ENCODE measurements at regions not wholly inside any gene's neighbourhood (a gene's known extent, or its start where the extent isn't known, plus 50 kb on each side); places are given as distances from the start of the nearest gene placed in this dataset.

DNA sequence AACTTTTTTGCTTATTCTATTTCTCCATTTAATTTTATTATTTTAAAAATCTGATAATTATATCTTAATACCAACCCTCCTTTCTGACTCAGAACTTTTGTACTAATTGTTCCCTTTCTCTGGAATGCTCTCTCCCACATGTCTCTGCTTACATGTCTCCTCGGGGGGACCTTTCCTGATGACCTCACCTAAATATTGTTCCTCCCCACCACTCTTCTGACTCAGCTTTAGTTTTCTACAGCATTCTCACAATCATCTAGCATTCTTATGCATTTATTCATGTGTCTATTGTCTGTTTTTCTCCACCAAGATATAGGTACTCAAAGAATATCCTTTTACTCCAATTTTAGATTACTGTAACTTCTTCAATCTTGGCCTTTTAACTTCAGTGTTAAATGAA is 128.7 kb downstream of the MSL3 start:
- H3K4me1 ChIP-seq (ENCODE audit: control insufficient read depth, low read depth, low read length): no peaks in the 10 kb centered on the region
- H2AK5ac ChIP-seq (ENCODE audit: low read length): no peak overlapping the region
- H2BK15ac ChIP-seq (replicated peaks; ENCODE audit: low read depth): no peak overlapping the region
- no peak overlapping the region for H3K4me2 ChIP-seq (ENCODE audit: low read length)
- no peaks in the 10 kb centered on the region for H3K79me2 ChIP-seq (ENCODE audit: control insufficient read depth, insufficient read depth, low read length)
- no peak overlapping the region for H4K8ac ChIP-seq (ENCODE audit: low read depth, low read length)
- no peak overlapping the region for H3K9ac ChIP-seq (ENCODE audit: low read length)
- no peak overlapping the region for H2BK120ac ChIP-seq (ENCODE audit: low read depth, low read length)
- peak; percentile 3 for DNase-seq
- no peak overlapping the region for H3K4ac ChIP-seq (ENCODE audit: low read depth, low read length)
- no CpG with 5 or more reads among the region's 1 CpG for WGBS (ENCODE audit: extremely low coverage, insufficient coverage, low lambda C conversion rate)
- H3K4me3 ChIP-seq (ENCODE audit: low read length): no peak overlapping the region
- no peak overlapping the region for H2BK5ac ChIP-seq (ENCODE audit: low read length)
- H3K18ac ChIP-seq (ENCODE audit: low read length): no peak overlapping the region
- H3K27me3 ChIP-seq (ENCODE audit: insufficient read depth, low read length, poor library complexity): no peaks in the 10 kb centered on the region
- H3K27ac ChIP-seq (ENCODE audit: low read depth, low read length): no peak overlapping the region
- no peaks in the 10 kb centered on the region for H3K36me3 ChIP-seq (ENCODE audit: control insufficient read depth, insufficient read depth, low read length)
- H3K79me1 ChIP-seq (ENCODE audit: low read length): no peaks in the 10 kb centered on the region
- H3K23ac ChIP-seq (ENCODE audit: low read length): no peak overlapping the region
- H4K5ac ChIP-seq (ENCODE audit: low read length): no peak overlapping the region
- no peak overlapping the region for H3K56ac ChIP-seq (ENCODE audit: low read length)

DNA sequence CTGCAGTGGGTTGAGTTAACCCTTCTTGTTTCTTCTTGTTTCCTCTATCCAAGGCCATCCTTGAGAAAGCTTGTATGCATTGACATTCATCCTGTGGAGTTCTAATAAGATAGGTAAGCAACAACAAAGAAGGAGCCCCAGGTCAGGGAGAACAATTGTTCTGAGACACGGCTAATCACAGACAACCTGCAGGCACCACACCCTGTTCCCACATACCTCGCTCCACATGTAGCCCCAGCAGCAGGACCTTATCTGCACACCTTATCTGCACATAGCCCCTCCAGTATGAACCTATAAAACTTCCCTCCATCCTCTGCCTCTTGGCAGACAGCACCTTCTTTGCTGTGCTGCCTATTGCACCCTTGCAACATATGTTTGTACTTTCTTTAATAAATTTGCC is 129.1 kb downstream of the MSL3 start:
- Histone ChIP-seq H4K8ac (ENCODE audit: low read depth, low read length) (no peak overlapping the region), H3K56ac (ENCODE audit: low read length) (no peak overlapping the region), H3K79me2 (ENCODE audit: control insufficient read depth, insufficient read depth, low read length) (no peaks in the 10 kb centered on the region), H3K36me3 (ENCODE audit: control insufficient read depth, insufficient read depth, low read length) (no peaks in the 10 kb centered on the region), H3K4me3 (ENCODE audit: low read length) (no peak overlapping the region), H3K4me2 (ENCODE audit: low read length) (no peak overlapping the region), H3K23ac (ENCODE audit: low read length) (no peak overlapping the region), H2AK5ac (ENCODE audit: low read length) (no peak overlapping the region), H3K9ac (ENCODE audit: low read length) (no peak overlapping the region), H3K4ac (ENCODE audit: low read depth, low read length) (no peak overlapping the region), H3K27me3 (ENCODE audit: insufficient read depth, low read length, poor library complexity) (no peaks in the 10 kb centered on the region), H3K18ac (ENCODE audit: low read length) (no peak overlapping the region), H2BK15ac (replicated peaks; ENCODE audit: low read depth) (no peak overlapping the region), H2BK5ac (ENCODE audit: low read length) (no peak overlapping the region), H4K5ac (ENCODE audit: low read length) (no peak overlapping the region), H3K4me1 (ENCODE audit: control insufficient read depth, low read depth, low read length) (no peaks in the 10 kb centered on the region), H2BK120ac (ENCODE audit: low read depth, low read length) (no peak overlapping the region), H3K27ac (ENCODE audit: low read depth, low read length) (no peak overlapping the region), H3K79me1 (ENCODE audit: low read length) (no peaks in the 10 kb centered on the region)
- no CpG with 5 or more reads among the region's 2 CpGs for WGBS (ENCODE audit: extremely low coverage, insufficient coverage, low lambda C conversion rate)
- DNase-seq: peak; percentile 56

DNA sequence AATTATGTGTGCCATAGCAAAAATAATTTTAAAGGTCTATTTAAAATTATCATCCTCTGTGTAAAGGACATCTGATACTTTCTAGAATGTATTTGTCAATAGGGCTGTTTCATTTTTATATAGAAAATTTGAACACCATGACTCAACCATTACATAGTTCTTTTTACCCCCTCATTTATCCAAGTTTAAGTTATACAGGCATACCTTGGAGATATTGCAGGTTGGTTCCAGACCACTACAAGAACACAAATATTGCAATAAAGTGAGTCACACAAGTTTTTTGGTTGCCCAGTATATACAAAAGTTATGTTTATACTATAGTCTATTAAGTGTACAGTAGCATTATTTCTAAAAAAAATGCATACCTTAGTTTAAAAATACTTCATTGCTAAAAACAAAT is 130.4 kb downstream of the MSL3 start:
- DNase-seq: no peak
- no peak overlapping the region for H2AK5ac ChIP-seq (ENCODE audit: low read length)
- no peak overlapping the region for H2BK5ac ChIP-seq (ENCODE audit: low read length)
- H3K18ac ChIP-seq (ENCODE audit: low read length): no peak overlapping the region
- no peaks in the 10 kb centered on the region for H3K36me3 ChIP-seq (ENCODE audit: control insufficient read depth, insufficient read depth, low read length)
- no peak overlapping the region for H4K8ac ChIP-seq (ENCODE audit: low read depth, low read length)
- no peak overlapping the region for H3K23ac ChIP-seq (ENCODE audit: low read length)
- H3K79me1 ChIP-seq (ENCODE audit: low read length): no peaks in the 10 kb centered on the region
- H3K56ac ChIP-seq (ENCODE audit: low read length): no peak overlapping the region
- no peak overlapping the region for H3K4me2 ChIP-seq (ENCODE audit: low read length)
- no peaks in the 10 kb centered on the region for H3K79me2 ChIP-seq (ENCODE audit: control insufficient read depth, insufficient read depth, low read length)
- no peak overlapping the region for H3K4ac ChIP-seq (ENCODE audit: low read depth, low read length)
- no peak overlapping the region for H2BK120ac ChIP-seq (ENCODE audit: low read depth, low read length)
- no peak overlapping the region for H2BK15ac ChIP-seq (replicated peaks; ENCODE audit: low read depth)
- no peaks in the 10 kb centered on the region for H3K4me1 ChIP-seq (ENCODE audit: control insufficient read depth, low read depth, low read length)
- H3K4me3 ChIP-seq (ENCODE audit: low read length): no peak overlapping the region
- H4K5ac ChIP-seq (ENCODE audit: low read length): no peak overlapping the region
- no peaks in the 10 kb centered on the region for H3K27me3 ChIP-seq (ENCODE audit: insufficient read depth, low read length, poor library complexity)
- no peak overlapping the region for H3K27ac ChIP-seq (ENCODE audit: low read depth, low read length)
- H3K9ac ChIP-seq (ENCODE audit: low read length): no peak overlapping the region

DNA sequence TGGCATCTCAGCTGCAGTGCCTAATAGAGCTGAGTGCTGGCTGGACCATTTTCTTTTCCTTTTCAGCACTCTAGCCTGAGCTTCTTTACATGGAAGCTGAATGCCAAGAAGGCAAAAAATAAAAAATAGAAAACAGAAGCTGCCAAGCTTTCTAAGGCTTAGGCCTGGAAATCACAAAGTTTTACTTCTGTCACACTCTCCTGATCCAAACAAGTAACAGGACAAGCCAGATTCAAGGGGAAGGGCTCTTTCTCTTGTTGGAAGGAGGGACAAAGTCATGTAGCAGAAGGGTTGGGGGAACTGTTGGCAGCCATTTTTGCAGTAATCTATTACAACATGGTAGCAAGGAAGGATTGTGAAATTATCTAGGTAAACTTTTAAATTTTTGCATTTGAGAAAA is 131.8 kb downstream of the MSL3 start:
- Histone ChIP-seq H3K9ac (ENCODE audit: low read length) (no peak overlapping the region), H3K27ac (ENCODE audit: low read depth, low read length) (no peak overlapping the region), H4K8ac (ENCODE audit: low read depth, low read length) (no peak overlapping the region), H2BK15ac (replicated peaks; ENCODE audit: low read depth) (no peak overlapping the region), H3K79me1 (ENCODE audit: low read length) (no peaks in the 10 kb centered on the region), H3K18ac (ENCODE audit: low read length) (no peak overlapping the region), H3K23ac (ENCODE audit: low read length) (no peak overlapping the region), H3K4me3 (ENCODE audit: low read length) (no peak overlapping the region), H3K36me3 (ENCODE audit: control insufficient read depth, insufficient read depth, low read length) (no peaks in the 10 kb centered on the region), H3K79me2 (ENCODE audit: control insufficient read depth, insufficient read depth, low read length) (no peaks in the 10 kb centered on the region), H2BK120ac (ENCODE audit: low read depth, low read length) (no peak overlapping the region), H3K56ac (ENCODE audit: low read length) (no peak overlapping the region), H2BK5ac (ENCODE audit: low read length) (no peak overlapping the region), H3K27me3 (ENCODE audit: insufficient read depth, low read length, poor library complexity) (no peaks in the 10 kb centered on the region), H3K4me2 (ENCODE audit: low read length) (no peak overlapping the region), H4K5ac (ENCODE audit: low read length) (no peak overlapping the region), H3K4ac (ENCODE audit: low read depth, low read length) (no peak overlapping the region), H2AK5ac (ENCODE audit: low read length) (no peak overlapping the region), H3K4me1 (ENCODE audit: control insufficient read depth, low read depth, low read length) (no peaks in the 10 kb centered on the region)
- DNase-seq: no peak

- Histone ChIP-seq H3K27me3 (ENCODE audit: insufficient read depth, low read length, poor library complexity) (no peaks in the 10 kb centered on the region), H2BK120ac (ENCODE audit: low read depth, low read length) (no peak overlapping the region), H2AK5ac (ENCODE audit: low read length) (no peak overlapping the region), H3K23ac (ENCODE audit: low read length) (no peak overlapping the region), H3K4ac (ENCODE audit: low read depth, low read length) (no peak overlapping the region), H3K18ac (ENCODE audit: low read length) (no peak overlapping the region), H3K56ac (ENCODE audit: low read length) (no peak overlapping the region), H4K8ac (ENCODE audit: low read depth, low read length) (no peak overlapping the region), H2BK15ac (replicated peaks; ENCODE audit: low read depth) (no peak overlapping the region), H3K4me1 (ENCODE audit: control insufficient read depth, low read depth, low read length) (no peaks in the 10 kb centered on the region), H3K4me3 (ENCODE audit: low read length) (no peak overlapping the region), H2BK5ac (ENCODE audit: low read length) (no peak overlapping the region), H4K5ac (ENCODE audit: low read length) (no peak overlapping the region), H3K79me2 (ENCODE audit: control insufficient read depth, insufficient read depth, low read length) (no peaks in the 10 kb centered on the region), H3K27ac (ENCODE audit: low read depth, low read length) (no peak overlapping the region), H3K79me1 (ENCODE audit: low read length) (no peaks in the 10 kb centered on the region), H3K4me2 (ENCODE audit: low read length) (no peak overlapping the region), H3K36me3 (ENCODE audit: control insufficient read depth, insufficient read depth, low read length) (no peaks in the 10 kb centered on the region), H3K9ac (ENCODE audit: low read length) (no peak overlapping the region)
- no peak for DNase-seq
- WGBS (ENCODE audit: extremely low coverage, insufficient coverage, low lambda C conversion rate): no CpG with 5 or more reads among the region's 6 CpGs
Observed at GRCh38 chrX:11890836-11891514, 132.9 kb downstream of the MSL3 start.

GRCh38 chrX:11893933-11894710 is 136.1 kb downstream of the MSL3 start:
- no peak overlapping the region for H3K4me3 ChIP-seq (ENCODE audit: low read length)
- no peak overlapping the region for H3K9ac ChIP-seq (ENCODE audit: low read length)
- no peaks in the 10 kb centered on the region for H3K4me1 ChIP-seq (ENCODE audit: control insufficient read depth, low read depth, low read length)
- H3K4me2 ChIP-seq (ENCODE audit: low read length): no peak overlapping the region
- no peak overlapping the region for H4K8ac ChIP-seq (ENCODE audit: low read depth, low read length)
- H3K27me3 ChIP-seq (ENCODE audit: insufficient read depth, low read length, poor library complexity): no peaks in the 10 kb centered on the region
- no peak overlapping the region for H3K56ac ChIP-seq (ENCODE audit: low read length)
- H3K36me3 ChIP-seq (ENCODE audit: control insufficient read depth, insufficient read depth, low read length): no peaks in the 10 kb centered on the region
- H2BK120ac ChIP-seq (ENCODE audit: low read depth, low read length): no peak overlapping the region
- no peak overlapping the region for H3K4ac ChIP-seq (ENCODE audit: low read depth, low read length)
- no peak overlapping the region for H4K5ac ChIP-seq (ENCODE audit: low read length)
- no peak overlapping the region for H2AK5ac ChIP-seq (ENCODE audit: low read length)
- no peak overlapping the region for H3K27ac ChIP-seq (ENCODE audit: low read depth, low read length)
- no peak overlapping the region for H3K18ac ChIP-seq (ENCODE audit: low read length)
- H3K79me2 ChIP-seq (ENCODE audit: control insufficient read depth, insufficient read depth, low read length): no peaks in the 10 kb centered on the region
- no peak overlapping the region for H3K23ac ChIP-seq (ENCODE audit: low read length)
- DNase-seq: no peak
- no peaks in the 10 kb centered on the region for H3K79me1 ChIP-seq (ENCODE audit: low read length)
- no peak overlapping the region for H2BK15ac ChIP-seq (replicated peaks; ENCODE audit: low read depth)
- WGBS (ENCODE audit: extremely low coverage, insufficient coverage, low lambda C conversion rate): no CpG with 5 or more reads among the region's 3 CpGs
- H2BK5ac ChIP-seq (ENCODE audit: low read length): no peak overlapping the region

All from mesendoderm (in vitro differentiated cells).